Neutrophil (primary cell): ENCODE measurements at regions not wholly inside any gene's neighbourhood (a gene's known extent, or its start where the extent isn't known, plus 50 kb on each side); places are given as distances from the start of the nearest gene placed in this dataset.
"Not testable (repeated sequence)": the region's sequence is repeated elsewhere in the genome, so short reads cannot be mapped to it uniquely, and the experiment has no call there.

Experiments
- H3K27ac ChIP-seq: fragments of 200-600 bp; sonication (generic); 2 replicates; pipeline ENCODE4 v1.5.1; 2016; ENCODE audit warnings: mild to moderate bottlenecking, moderate library complexity
- H3K27me3 ChIP-seq: fragments of 200-600 bp; sonication (generic); 2 replicates; pipeline ENCODE4 v1.6.0; 2016; ENCODE audit warnings: mild to moderate bottlenecking
- H3K36me3 ChIP-seq: fragments of 200-600 bp; sonication (generic); 2 replicates; pipeline ENCODE4 v1.5.1; 2017
- H3K4me1 ChIP-seq, 2 experiments: fragments of 200-600 bp in 1 of 2; sonication (generic) in 1 of 2; 1 replicate in 1 of 2; 2 replicates in 1 of 2; pipeline versions ENCODE4 v1.5.1 to v1.6.1; 2013 to 2016; ENCODE audit warnings: low read depth in 1 of 2, low read length in 1 of 2, mild to moderate bottlenecking in 1 of 2, moderate library complexity in 1 of 2; ENCODE audit not compliant: control insufficient read depth in 1 of 2, insufficient read depth in 1 of 2
- H3K4me3 ChIP-seq, 2 experiments: fragments of 200-600 bp in 1 of 2; sonication (generic) in 1 of 2; 1 replicate in 1 of 2; 2 replicates in 1 of 2; pipeline ENCODE4 v1.5.1; 2013 to 2016; ENCODE audit warnings: low read depth in 1 of 2, low read length in 1 of 2, mild to moderate bottlenecking in 1 of 2, moderate library complexity in 1 of 2
- H3K9me3 ChIP-seq: fragments of 200-600 bp; sonication (generic); 2 replicates; pipeline ENCODE4 v1.5.1; 2016
- TF ChIP-seq, protein P1 (sequence below): fragments of 200-600 bp; sonication (generic); IDR thresholded peaks from 2 replicates; pipeline ENCODE4 v1.5.1; 2016; ENCODE audit warnings: antibody characterized with exemption

DNA sequence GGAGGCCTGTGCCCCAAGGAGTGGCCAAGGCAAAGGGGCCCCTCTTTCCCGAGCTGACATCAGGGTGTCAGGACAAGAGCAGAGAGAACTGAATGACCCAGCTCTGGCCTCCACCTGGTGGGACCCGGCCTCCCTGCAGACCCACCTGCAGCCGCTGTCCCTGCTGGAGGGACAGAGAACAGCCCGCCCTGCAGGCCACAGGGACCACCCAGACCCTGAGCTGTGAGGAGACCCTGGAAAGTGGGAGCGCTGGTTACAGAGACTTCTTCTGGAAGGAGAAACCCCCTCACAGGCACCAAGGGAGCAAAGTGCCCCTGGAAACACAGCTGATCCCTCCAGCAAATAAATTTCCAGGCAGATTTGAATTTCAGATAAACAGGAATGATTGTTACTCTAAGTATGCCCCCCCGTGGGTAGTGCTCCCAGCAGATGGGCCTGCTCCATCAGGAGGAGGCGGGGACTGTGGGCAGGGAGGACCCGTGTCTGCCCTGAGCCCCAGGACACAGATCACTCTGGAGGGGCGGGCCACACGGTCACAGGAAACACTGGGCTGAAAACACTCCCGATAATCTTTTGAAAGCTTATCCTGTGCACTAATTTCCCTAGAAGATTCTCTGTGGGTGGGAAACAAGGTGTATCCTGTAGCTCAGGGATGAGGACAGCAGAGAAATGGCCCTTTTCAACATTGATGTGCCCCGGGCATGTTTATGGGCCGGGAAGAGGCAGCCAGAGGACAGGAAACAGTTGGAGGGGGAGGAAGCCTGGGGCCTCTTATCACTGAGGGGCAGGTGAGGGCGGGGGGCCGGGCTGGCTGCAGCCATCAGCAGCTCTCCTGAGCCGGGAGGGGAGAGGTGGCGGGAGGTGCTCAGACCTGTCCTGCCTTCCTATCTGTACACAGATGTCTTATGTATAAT, 276.0 kb downstream of the ADGRD1 start:
- H3K4me3 ChIP-seq = no peak overlapping the region
- TF ChIP-seq, protein P1, sequence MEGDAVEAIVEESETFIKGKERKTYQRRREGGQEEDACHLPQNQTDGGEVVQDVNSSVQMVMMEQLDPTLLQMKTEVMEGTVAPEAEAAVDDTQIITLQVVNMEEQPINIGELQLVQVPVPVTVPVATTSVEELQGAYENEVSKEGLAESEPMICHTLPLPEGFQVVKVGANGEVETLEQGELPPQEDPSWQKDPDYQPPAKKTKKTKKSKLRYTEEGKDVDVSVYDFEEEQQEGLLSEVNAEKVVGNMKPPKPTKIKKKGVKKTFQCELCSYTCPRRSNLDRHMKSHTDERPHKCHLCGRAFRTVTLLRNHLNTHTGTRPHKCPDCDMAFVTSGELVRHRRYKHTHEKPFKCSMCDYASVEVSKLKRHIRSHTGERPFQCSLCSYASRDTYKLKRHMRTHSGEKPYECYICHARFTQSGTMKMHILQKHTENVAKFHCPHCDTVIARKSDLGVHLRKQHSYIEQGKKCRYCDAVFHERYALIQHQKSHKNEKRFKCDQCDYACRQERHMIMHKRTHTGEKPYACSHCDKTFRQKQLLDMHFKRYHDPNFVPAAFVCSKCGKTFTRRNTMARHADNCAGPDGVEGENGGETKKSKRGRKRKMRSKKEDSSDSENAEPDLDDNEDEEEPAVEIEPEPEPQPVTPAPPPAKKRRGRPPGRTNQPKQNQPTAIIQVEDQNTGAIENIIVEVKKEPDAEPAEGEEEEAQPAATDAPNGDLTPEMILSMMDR = no peak
- no peaks in the 10 kb centered on the region for H3K9me3 ChIP-seq
- no peaks in the 10 kb centered on the region for H3K4me1 ChIP-seq
- no peak overlapping the region for H3K27ac ChIP-seq
- H3K36me3 ChIP-seq = no peaks in the 10 kb centered on the region
- H3K27me3 ChIP-seq = peaks cover 44% of the 10 kb centered on the region

DNA sequence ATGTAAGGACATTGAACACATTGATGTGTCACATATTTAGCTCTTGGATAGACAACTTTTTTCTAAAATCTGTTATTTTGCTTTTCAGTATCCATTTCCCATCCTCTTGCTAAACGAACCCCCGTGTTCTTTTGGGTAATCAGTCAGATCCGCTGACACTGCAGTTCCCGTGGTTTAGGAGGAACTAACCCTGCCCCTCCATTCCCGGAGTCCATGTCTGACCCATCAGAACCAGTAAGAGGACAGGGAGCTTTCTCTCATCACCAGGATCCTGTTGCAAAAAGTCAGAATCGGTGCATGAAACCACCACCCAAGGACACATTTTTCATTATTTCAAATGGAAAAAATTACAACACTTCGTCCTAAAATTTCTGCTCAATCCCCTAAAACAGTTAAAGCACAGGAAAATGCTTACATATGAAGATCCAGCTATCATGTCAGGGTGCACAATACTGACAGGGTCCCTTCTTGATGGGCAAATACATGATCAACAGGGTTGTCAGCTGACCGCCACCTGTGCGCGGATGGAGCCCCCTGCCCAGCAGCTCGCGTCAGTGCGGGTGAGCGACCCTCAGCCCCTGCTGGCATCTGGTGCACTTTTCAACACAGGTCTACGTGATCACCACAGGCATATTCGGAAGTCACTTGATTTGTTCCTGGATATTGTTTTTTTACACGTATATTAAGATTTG, 276.8 kb downstream of the ADGRD1 start:
- H3K4me1 ChIP-seq = no peaks in the 10 kb centered on the region
- H3K27me3 ChIP-seq = peaks cover 44% of the 10 kb centered on the region
- H3K27ac ChIP-seq = no peak overlapping the region
- H3K9me3 ChIP-seq = no peaks in the 10 kb centered on the region
- no peaks in the 10 kb centered on the region for H3K36me3 ChIP-seq
- TF ChIP-seq, protein P1 = no peak
- no peak overlapping the region for H3K4me3 ChIP-seq

DNA sequence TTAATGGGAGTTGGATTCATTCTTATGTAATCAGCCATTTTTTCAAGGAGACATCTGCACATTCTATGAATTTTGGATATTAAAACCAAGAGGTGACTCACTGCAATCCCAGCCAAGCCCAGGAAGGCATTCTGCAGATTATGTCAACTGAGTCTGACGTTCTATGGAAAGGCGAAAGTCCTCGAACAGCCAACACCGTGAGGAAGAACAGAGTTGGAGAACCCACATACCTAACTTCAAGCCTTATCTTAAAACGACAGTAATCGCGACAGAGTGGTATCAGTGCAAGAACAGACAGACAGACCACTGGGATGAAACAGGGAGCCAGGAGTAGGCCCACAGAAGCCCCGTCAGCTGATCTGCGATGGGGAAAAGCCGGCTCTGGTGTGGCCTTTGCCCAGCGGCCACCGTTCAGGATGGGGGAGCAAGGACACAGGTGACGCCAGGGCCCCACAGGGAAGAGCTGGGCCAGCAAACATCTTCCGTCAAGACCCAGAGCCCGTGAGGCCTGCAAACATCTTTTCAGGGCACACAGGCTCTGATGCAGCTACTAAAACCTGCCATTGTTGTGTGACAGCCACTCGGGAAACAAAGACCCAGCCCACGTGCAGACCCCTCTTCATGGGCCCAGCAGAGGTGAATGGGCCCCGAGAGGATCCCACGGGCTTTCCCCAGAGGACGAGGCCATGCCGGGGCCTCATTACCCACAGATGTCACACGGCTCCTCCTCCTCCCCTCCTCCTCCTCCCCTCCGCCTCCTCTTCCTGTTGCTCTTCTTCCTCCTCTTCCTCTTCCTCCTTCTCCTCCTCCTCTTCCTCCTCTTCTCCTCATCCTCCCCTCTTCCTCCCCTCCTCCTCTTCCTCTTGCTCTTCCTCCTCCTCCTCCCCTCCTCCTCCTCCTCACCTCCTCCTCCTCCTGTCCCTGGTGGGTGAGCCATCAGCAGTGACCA, 277.6 kb downstream of the ADGRD1 start:
- H3K27me3 ChIP-seq = peaks cover 44% of the 10 kb centered on the region
- TF ChIP-seq, protein P1 = no peak
- no peak overlapping the region for H3K4me3 ChIP-seq
- no peaks in the 10 kb centered on the region for H3K36me3 ChIP-seq
- no peaks in the 10 kb centered on the region for H3K4me1 ChIP-seq
- no peak overlapping the region for H3K27ac ChIP-seq
- H3K9me3 ChIP-seq = no peaks in the 10 kb centered on the region

DNA sequence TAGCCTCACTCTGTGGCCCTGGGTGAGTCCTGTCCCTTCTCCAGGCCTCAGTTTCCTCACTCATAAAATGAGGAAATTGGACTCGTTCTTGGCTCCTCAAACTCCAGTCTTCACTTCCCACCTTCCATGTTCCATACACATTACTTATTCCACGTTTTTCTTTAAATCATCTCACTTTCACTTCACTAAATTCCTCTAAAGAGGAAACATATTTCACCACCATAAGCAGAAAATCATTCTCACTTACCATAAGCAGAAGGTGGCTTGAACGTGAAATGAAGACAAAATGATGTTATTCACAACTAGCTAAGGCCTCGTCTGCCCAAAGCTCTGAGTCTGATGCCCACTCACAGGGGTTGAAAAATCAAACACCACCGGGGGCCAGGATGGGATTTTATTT, 278.3 kb downstream of the ADGRD1 start:
- Histone ChIP-seq H3K9me3 (no peaks in the 10 kb centered on the region), H3K27me3 (peaks cover 44% of the 10 kb centered on the region), H3K36me3 (no peaks in the 10 kb centered on the region), H3K4me1 (no peaks in the 10 kb centered on the region), H3K4me3 (no peak overlapping the region), H3K27ac (no peak overlapping the region)
- TF ChIP-seq, protein P1 = no peak

DNA sequence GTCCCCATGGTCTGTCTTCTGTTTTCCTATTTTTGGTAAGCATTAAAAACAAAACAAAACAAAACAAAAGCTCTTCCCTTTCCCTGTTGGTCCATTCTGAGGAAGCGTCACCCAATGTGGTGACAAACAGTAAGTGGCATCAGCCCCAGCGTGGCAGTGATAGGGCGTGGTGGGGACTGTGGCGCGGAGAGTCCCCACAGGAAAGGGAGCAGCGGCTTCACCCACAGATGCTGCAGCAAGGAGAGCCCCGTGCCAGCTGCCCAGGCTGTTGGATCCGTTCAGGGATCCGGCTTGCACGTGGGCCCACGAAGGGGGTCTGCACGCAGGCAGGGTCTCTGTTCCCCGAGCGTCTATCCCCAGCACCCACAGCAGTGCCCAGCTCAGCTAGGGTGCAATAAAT, 279.2 kb downstream of the ADGRD1 start:
- peaks cover 44% of the 10 kb centered on the region for H3K27me3 ChIP-seq
- H3K9me3 ChIP-seq, H3K27ac ChIP-seq, H3K4me1 ChIP-seq, H3K36me3 ChIP-seq, H3K4me3 ChIP-seq: not testable (repeated sequence)

DNA sequence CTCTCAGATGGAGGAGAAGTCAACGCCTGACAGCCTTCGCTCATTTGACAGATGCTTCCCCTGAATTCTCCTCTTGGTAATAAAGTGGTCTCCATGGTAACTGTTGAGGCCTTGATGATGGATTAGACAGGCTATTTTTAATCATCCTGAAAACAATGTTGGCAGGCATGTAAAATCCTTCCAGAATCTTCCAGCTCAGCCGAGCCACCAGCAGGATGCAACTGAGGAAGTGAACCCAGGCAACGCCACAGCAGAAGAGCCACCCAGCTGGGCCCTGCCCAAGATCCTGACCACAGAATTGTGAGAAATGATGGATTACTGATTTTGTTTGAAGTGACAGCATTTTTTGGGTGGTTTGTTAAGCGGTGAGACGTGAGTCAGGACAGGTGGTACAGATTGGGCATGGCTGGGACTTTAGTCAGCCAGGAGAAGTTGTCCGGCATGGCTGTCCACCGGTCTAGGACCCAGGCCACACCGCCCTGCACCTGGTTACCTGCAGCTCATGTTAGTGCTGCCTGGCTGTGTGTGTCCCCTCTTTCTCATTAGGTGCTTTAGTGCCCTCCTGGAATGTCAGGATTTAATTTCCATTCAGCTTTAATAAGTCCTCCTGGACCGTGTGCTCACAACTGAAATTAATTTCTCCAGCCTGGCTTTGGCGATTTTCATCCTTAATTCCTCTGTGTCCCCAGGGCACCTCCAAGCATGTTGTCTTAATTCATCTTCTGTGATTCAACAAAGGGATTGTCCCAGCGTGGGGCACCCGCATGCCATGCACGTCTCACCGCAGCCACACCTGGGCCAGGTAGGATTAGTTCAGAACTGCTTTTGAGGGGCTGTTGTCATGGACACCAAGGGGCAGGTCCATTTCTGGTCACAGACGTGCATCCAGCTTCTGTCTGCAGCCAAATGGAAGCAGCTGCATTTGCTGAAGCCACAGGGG, 280.4 kb downstream of the ADGRD1 start:
- not testable (repeated sequence) for H3K9me3 ChIP-seq, H3K4me3 ChIP-seq, H3K4me1 ChIP-seq, H3K36me3 ChIP-seq, H3K27ac ChIP-seq
- peaks cover 33% of the 10 kb centered on the region for H3K27me3 ChIP-seq

DNA sequence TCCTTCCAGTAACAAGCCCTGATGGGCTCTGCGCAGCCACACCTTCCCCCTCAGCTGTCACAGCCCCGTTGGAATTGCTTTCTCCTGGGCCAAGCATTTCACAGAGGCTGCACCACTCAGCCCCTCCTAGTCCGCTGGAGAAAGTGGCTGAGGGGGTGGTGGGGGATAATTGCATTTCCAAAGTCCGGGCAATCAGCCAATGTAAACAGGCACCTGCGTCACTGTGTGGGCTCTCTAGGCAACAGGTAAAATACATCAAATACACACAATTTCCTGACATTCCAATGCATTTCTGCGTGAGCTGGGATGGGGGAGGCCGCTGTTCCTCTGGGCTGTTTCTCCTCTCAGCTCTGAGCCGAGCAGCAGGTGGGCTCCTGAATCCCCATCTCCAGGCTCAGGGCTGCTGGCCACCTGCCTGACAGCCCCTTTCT, 281.1 kb downstream of the ADGRD1 start:
- not testable (repeated sequence) for H3K27ac ChIP-seq, H3K9me3 ChIP-seq, H3K4me1 ChIP-seq, H3K36me3 ChIP-seq, H3K4me3 ChIP-seq
- H3K27me3 ChIP-seq = peaks cover 25% of the 10 kb centered on the region
